ENCODE measurements at regions not wholly inside any gene's neighbourhood (a gene's known extent, or its start where the extent isn't known, plus 50 kb on each side); places are given as distances from the start of the nearest gene placed in this dataset.

GRCh38 chr2:195146761-195147541, 510.1 kb upstream of the SLC39A10 start:
- no peak for TF ChIP-seq CTCF (conservative IDR thresholded peaks at IDR 0.05; ENCODE audit: low read depth, low read length)
- TF ChIP-seq EZH2phosphoT487 (IDR thresholded peaks at IDR 0.05; ENCODE audit: borderline replicate concordance, low read length), result no peak
- no peak for TF ChIP-seq EZH2 (IDR thresholded peaks at IDR 0.05; ENCODE audit: low read length, unreplicated experiment)
